MG63 (cell line): ENCODE measurements at regions not wholly inside any gene's neighbourhood (a gene's known extent, or its start where the extent isn't known, plus 50 kb on each side); places are given as distances from the start of the nearest gene placed in this dataset.
A peak's percentile ranks its signal among the peaks of the same experiment; 100 is the strongest.

ENCODE experiments used
- DNase-seq: peaks from one replicate; pipeline ENCODE4 v3.0.0-alpha.2; 2020
- H3K27me3 ChIP-seq: fragments of 250-450 bp; sonication (Bioruptor Pico); 2 replicates; pipeline ENCODE4 v1.5.1; 2020; ENCODE audit warnings: mild to moderate bottlenecking, moderate library complexity
- H3K36me3 ChIP-seq: fragments of 250-450 bp; sonication (Bioruptor Pico); 2 replicates; pipeline ENCODE4 v1.5.1; 2020; ENCODE audit warnings: mild to moderate bottlenecking, moderate library complexity
- H3K4me3 ChIP-seq: fragments of 250-450 bp; sonication (Bioruptor Pico); 2 replicates; pipeline ENCODE4 v1.5.1; 2020; ENCODE audit warnings: mild to moderate bottlenecking, moderate library complexity
- H3K9me3 ChIP-seq: fragments of 250-450 bp; sonication (Bioruptor Pico); 2 replicates; pipeline ENCODE4 v1.5.1; 2020; ENCODE audit warnings: mild to moderate bottlenecking, moderate library complexity

DNA sequence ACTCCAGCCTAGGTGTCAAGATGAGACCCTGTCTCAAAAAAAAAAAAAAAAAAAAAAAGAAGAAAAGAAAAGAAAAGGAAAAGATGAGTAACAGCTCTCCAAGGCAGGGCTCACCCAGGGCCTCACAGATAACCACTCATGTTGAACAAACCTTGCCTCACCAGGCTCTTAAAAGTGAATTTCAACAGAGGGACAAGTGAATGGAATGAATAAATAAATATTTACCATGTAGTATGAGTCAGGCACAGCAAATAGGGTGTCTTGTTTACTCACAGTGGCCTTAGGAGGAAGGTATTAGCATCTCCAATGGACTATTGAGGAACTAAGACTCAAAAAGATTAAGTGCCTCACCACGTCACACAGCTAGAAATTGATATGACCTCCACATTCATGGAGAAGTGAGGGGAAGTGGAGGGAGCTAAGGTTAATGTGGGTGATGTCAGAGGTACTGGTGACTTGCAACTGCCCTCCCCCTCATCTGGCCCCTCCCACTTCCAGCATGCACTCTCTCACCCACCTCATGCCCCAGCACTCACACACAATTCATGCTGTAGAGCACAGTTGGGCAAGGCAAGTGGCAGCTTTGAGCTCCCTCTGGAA, 255.5 kb downstream of the UACA start:
- peak; percentile 58 for DNase-seq
- H3K9me3 ChIP-seq: peaks cover 25% of the 10 kb centered on the region
- no peaks in the 10 kb centered on the region for H3K27me3 ChIP-seq
- H3K4me3 ChIP-seq: no peak overlapping the region
- no peaks in the 10 kb centered on the region for H3K36me3 ChIP-seq

DNA sequence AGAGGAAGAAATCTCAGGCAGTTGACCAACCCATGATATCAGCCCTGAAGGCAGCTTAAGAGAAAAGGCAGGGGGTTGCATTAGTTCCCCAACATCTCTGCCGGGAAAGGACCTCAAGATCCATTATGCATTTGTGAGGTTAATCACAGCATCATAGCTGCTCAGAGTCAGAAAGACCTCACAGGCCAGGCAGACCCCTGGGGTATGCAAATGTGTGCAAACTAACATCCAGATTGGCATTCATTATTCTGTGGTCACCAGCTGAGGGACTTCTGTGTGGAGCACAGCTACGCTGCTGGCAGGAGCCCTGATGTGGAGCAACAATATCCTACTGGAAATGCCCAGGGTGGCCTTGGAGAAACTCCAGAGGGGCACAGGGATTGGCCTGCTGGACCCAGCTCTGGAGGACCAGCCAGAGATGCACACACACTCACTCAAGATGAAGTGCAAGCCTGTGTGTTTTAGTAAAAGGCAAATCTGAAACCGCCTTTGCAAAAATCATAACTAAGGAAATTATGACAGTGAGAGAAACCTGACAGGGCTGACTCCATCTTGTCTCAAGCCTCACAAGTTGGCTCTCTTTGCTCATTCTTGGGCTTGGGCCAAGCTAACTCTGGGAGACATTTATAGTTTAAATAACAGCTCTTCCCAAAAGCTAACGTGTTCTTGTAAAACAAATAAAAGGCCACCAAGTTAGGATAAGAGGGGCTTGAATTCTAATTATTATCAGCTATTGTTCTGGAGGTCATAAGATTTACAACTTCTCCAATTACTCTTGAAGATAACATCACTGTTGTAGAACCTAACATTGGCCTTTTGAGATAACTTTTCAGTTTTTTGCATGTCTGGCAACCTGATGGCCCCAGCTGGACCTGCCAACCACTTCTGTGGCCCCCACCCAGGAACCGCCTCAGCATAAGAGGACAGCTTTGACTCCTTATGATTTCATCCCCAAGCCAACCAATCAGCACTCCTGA, 257.1 kb downstream of the UACA start:
- no peak for DNase-seq
- peaks cover 25% of the 10 kb centered on the region for H3K9me3 ChIP-seq
- H3K4me3 ChIP-seq: no peak overlapping the region
- H3K27me3 ChIP-seq: no peaks in the 10 kb centered on the region
- H3K36me3 ChIP-seq: no peaks in the 10 kb centered on the region

DNA sequence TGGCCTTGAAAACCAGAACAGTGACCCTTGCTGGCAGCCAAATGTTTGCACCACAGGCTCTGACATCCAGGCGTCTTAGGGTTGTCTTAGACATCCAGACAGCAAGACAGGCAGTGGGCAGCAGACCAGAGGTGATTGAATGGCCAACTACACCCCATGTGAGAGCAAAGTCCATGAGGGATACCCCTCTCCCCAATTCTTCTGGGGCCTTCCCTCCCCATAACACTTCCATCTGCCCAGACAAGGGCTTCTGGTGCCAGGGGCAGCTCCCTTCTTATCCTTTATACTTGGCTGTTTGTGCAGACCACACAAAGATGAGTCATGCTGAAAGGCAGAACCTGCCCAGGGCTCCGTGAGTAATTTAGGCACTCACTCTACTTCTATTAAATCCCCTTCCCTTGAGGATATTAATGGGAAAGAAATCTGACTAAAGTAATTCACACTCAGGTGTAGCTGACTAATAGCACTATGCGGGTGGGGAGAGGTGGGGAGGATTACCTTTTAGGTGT, 257.9 kb downstream of the UACA start:
- Histone ChIP-seq H3K36me3 (no peaks in the 10 kb centered on the region), H3K27me3 (no peaks in the 10 kb centered on the region), H3K9me3 (peaks cover 19% of the 10 kb centered on the region), H3K4me3 (no peak overlapping the region)
- peak; percentile 88 for DNase-seq

DNA sequence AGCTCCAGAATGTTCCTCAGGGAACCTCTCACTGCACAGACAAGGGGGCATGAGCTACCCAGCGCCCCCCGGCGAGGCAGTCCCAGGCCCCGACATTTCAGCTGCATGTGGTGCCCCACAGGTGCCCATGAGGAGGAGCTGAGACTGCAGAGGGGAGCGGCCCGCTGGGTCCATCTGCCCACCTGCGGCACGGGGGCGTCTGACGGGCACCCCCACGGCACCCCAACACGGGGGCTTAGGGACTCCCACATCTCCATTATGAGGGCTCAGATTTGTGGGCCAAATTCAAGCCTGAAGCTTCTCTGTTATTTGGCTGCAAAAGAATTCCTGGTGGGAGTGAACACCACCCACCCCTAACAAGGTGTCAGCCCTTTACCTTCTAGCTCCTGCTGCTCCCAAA, 258.4 kb downstream of the UACA start:
- no peak for DNase-seq
- Histone ChIP-seq H3K4me3 (no peak overlapping the region), H3K36me3 (no peaks in the 10 kb centered on the region), H3K27me3 (no peaks in the 10 kb centered on the region), H3K9me3 (peaks cover 14% of the 10 kb centered on the region)

DNA sequence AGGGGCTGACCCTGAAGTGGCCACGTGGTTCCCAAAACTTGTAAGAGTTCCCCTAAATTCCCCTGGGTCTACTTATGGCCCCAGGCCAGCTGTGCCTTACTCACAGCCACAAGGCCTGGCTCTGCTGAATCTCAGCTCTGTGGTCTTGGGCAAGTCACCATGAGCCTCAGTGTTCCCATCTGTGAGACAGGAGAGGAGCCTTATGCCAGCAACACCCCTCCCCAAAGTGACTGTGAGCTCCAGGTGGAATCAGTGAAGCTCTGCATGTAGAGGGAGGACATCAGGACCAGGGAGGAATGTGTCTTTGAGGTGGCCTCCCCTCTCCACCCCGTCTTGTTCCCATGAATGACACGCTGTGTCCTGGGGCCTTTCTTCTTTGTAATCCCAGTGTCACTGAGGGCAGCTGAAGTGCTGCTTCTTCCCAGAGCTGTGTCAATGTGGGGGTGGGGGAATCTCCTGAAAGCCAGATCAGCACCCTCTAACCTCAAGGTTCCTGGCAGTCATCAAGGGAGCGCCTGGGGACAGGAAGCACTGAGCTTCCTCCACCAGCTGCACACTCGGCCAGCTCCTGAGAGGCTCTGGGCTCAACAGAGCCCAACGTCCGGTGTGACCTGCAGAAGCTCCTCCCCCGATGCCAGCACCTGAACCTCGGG, 258.9 kb downstream of the UACA start:
- H3K9me3 ChIP-seq: peaks cover 9% of the 10 kb centered on the region
- H3K27me3 ChIP-seq: no peaks in the 10 kb centered on the region
- H3K36me3 ChIP-seq: no peaks in the 10 kb centered on the region
- H3K4me3 ChIP-seq: no peak overlapping the region
- DNase-seq: peak; percentile 77

DNA sequence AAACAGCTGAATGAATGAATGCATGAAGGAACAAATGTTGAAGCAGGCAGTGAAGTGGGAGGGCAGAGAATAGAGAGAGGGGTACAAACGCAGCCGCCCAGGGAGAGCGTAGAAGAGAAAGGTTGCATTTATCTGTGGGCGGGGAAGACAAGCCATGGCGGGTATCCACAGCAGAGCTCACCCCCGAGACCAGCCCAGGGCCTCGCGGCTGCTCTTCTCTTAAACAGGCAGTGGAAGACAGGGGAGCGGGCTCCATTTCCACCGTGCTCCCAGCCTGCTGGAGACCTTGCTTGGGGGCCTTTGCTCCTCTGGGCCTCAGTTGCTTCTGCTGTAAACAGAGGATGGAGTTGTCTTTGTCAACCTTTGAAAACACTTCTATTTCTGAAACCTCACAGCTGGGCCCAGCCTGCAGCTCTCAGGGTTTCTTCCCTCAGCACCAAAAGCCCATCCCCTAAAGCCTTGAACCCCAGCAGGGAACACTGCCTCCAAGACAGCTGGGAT, 259.5 kb downstream of the UACA start:
- Histone ChIP-seq H3K36me3 (no peaks in the 10 kb centered on the region), H3K9me3 (peaks cover 9% of the 10 kb centered on the region), H3K27me3 (no peaks in the 10 kb centered on the region), H3K4me3 (no peak overlapping the region)
- no peak for DNase-seq

GRCh38 chr15:70503073-70503745, 260.1 kb downstream of the UACA start:
- Histone ChIP-seq H3K36me3 (no peaks in the 10 kb centered on the region), H3K27me3 (no peaks in the 10 kb centered on the region), H3K4me3 (no peak overlapping the region), H3K9me3 (peaks cover 9% of the 10 kb centered on the region)
- no peak for DNase-seq

DNA sequence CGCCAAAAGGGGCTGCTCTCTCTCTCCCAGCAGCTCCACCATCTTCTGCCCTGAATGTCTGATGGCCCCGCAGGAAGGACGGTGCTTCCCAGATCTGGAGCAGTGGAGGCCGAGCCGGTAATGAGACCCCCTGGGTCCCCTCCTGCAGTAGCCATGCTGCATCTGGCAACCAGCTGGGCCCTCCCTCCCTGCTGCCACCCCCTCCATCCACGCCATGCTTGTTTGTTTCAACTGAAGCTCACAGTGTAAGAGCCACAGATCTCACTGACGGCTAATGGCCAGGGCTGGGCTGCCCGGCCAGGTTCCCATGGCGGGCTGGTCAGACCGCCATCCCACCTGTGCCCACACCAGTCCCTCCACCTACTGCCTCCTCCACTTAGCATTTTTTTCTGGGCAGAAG, 260.8 kb downstream of the UACA start:
- H3K36me3 ChIP-seq: no peaks in the 10 kb centered on the region
- no peak overlapping the region for H3K4me3 ChIP-seq
- H3K9me3 ChIP-seq: peaks cover 9% of the 10 kb centered on the region
- no peaks in the 10 kb centered on the region for H3K27me3 ChIP-seq
- DNase-seq: no peak

- H3K4me3 ChIP-seq: no peak overlapping the region
- H3K9me3 ChIP-seq: peaks cover 3% of the 10 kb centered on the region
- H3K27me3 ChIP-seq: no peaks in the 10 kb centered on the region
- H3K36me3 ChIP-seq: no peaks in the 10 kb centered on the region
- no peak for DNase-seq
These were observed 261.5 kb downstream of the UACA start for GRCh38 chr15:70501849-70502248.

GRCh38 chr15:70501121-70501727, 262.1 kb downstream of the UACA start:
- no peak for DNase-seq
- Histone ChIP-seq H3K27me3 (no peaks in the 10 kb centered on the region), H3K4me3 (no peak overlapping the region), H3K9me3 (no peaks in the 10 kb centered on the region), H3K36me3 (no peaks in the 10 kb centered on the region)

GRCh38 chr15:70499791-70500190, 263.6 kb downstream of the UACA start:
- Histone ChIP-seq H3K9me3 (no peaks in the 10 kb centered on the region), H3K36me3 (no peaks in the 10 kb centered on the region), H3K4me3 (no peak overlapping the region), H3K27me3 (no peaks in the 10 kb centered on the region)
- no peak for DNase-seq

DNA sequence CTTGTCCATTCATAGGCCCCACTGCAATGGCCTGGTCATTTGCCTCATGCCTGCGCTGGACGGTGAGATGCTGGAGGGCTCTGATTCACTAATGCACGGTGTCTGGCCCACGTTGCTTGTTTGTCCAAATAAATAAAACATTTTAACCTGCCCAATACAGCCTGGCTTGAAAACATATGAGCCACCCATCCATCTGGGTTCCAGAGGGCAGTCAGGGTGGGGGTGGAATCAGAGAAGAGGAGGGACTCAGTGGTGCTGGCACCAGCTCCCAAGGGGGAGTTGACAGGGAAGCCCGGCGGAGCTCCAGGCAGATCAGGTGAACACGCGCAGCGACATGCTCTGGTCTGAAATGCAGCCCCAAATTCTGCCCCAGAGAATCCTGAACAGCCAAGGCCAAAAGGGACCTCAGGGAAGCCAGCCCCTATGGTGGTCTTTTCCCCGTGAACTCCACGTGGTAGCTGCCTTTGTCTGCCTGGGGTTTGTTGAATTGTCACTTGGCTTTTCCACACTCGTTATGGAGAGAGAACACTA, 265.2 kb downstream of the UACA start:
- no peak overlapping the region for H3K4me3 ChIP-seq
- no peaks in the 10 kb centered on the region for H3K27me3 ChIP-seq
- no peaks in the 10 kb centered on the region for H3K9me3 ChIP-seq
- DNase-seq: no peak
- H3K36me3 ChIP-seq: no peaks in the 10 kb centered on the region

GRCh38 chr15:70497661-70498060, 265.7 kb downstream of the UACA start:
- no peaks in the 10 kb centered on the region for H3K36me3 ChIP-seq
- no peaks in the 10 kb centered on the region for H3K9me3 ChIP-seq
- DNase-seq: no peak
- no peak overlapping the region for H3K4me3 ChIP-seq
- no peaks in the 10 kb centered on the region for H3K27me3 ChIP-seq

- DNase-seq: no peak
- Histone ChIP-seq H3K4me3 (no peak overlapping the region), H3K9me3 (no peaks in the 10 kb centered on the region), H3K36me3 (no peaks in the 10 kb centered on the region), H3K27me3 (no peaks in the 10 kb centered on the region)
These were observed 267.3 kb downstream of the UACA start for GRCh38 chr15:70495991-70496599.

- Histone ChIP-seq H3K4me3 (no peak overlapping the region), H3K9me3 (no peaks in the 10 kb centered on the region), H3K36me3 (no peaks in the 10 kb centered on the region), H3K27me3 (no peaks in the 10 kb centered on the region)
- peak; percentile 96 for DNase-seq
These were observed 268.3 kb downstream of the UACA start for GRCh38 chr15:70494852-70495571.
